Liver (tissue), 8 donors: ENCODE measurements at regions not wholly inside any gene's neighbourhood (a gene's known extent, or its start where the extent isn't known, plus 50 kb on each side); places are given as distances from the start of the nearest gene placed in this dataset.

Source experiments
- DNase-seq: peaks from one replicate; pipeline ENCODE4 v3.0.0-alpha.2; 2017; ENCODE audit warnings: low spot score
- H3K27ac ChIP-seq, 2 donors: one replicate each; pipeline ENCODE4 v1.7.0; 2013; ENCODE audit warnings: inconsistent platforms in 2 of 2, low read length in 2 of 2, control low read depth in 1 of 2, low read depth in 1 of 2, mild to moderate bottlenecking in 1 of 2
- H3K27me3 ChIP-seq, 4 donors: one replicate each; pipeline versions ENCODE4 v1.6.1 to v1.7.0; 2013; ENCODE audit warnings: low read length in 3 of 4, inconsistent platforms in 1 of 4, mild to moderate bottlenecking in 1 of 4, moderate library complexity in 1 of 4; ENCODE audit not compliant: control insufficient read depth in 4 of 4, insufficient read depth in 4 of 4
- H3K36me3 ChIP-seq, 4 donors: one replicate each; pipeline versions ENCODE4 v1.6.1 to v1.7.0; 2013; ENCODE audit warnings: low read length in 3 of 4, mild to moderate bottlenecking in 3 of 4, low read depth in 1 of 4, moderate library complexity in 1 of 4; ENCODE audit not compliant: control insufficient read depth in 4 of 4, insufficient read depth in 3 of 4
- H3K4me1 ChIP-seq, 4 donors: one replicate each; pipeline versions ENCODE4 v1.6.1 to v1.7.0; 2013; ENCODE audit warnings: low read length in 3 of 4, mild to moderate bottlenecking in 3 of 4, moderate library complexity in 1 of 4; ENCODE audit not compliant: control insufficient read depth in 4 of 4, insufficient read depth in 4 of 4
- H3K4me3 ChIP-seq, 3 donors: one replicate each; pipeline versions ENCODE4 v1.6.1 to v1.7.0; 2013; ENCODE audit warnings: low read length in 3 of 3, control low read depth in 1 of 3, low read depth in 1 of 3, mild to moderate bottlenecking in 1 of 3
- H3K9ac ChIP-seq, 2 donors: one replicate each; pipeline ENCODE4 v1.7.0; 2013; ENCODE audit warnings: low read length in 2 of 2, mild to moderate bottlenecking in 2 of 2, moderate library complexity in 2 of 2, control low read depth in 1 of 2, low read depth in 1 of 2
- H3K9me3 ChIP-seq, 4 donors: one replicate each; pipeline versions ENCODE4 v1.6.1 to v1.7.0; 2013; ENCODE audit warnings: low read length in 3 of 4; ENCODE audit not compliant: control insufficient read depth in 4 of 4
- CTCF ChIP-seq: fragments of 150-350 bp; IDR thresholded peaks from 2 replicates; pipeline ENCODE4 v1.5.1; 2017; ENCODE audit warnings: improper control_type of control experiment, low read depth, low read length; ENCODE audit not compliant: missing input control
- EGR1 ChIP-seq, 2 donors: IDR thresholded peaks; 2 replicates each; pipeline ENCODE4 v1.6.1; 2016 to 2018; ENCODE audit warnings: antibody characterized with exemption in 2 of 2, low read depth in 2 of 2
- FOXA1 ChIP-seq: IDR thresholded peaks from 2 replicates; pipeline ENCODE4 v1.6.1; 2016; ENCODE audit warnings: antibody characterized with exemption
- FOXA2 ChIP-seq: IDR thresholded peaks from 2 replicates; pipeline ENCODE4 v1.6.1; 2016; ENCODE audit warnings: antibody characterized with exemption
- GABPA ChIP-seq, 2 donors: IDR thresholded peaks in 1 of 2; conservative IDR thresholded peaks in 1 of 2; 2 replicates each; pipeline ENCODE4 v1.6.1; 2016; ENCODE audit warnings: antibody characterized with exemption in 2 of 2, mild to moderate bottlenecking in 1 of 2, moderate library complexity in 1 of 2
- HNF4A ChIP-seq, 2 donors: conservative IDR thresholded peaks; 2 replicates each; pipeline ENCODE4 v1.6.1; 2016; ENCODE audit warnings: antibody characterized with exemption in 2 of 2, mild to moderate bottlenecking in 2 of 2
- HNF4G ChIP-seq: IDR thresholded peaks from 2 replicates; pipeline ENCODE4 v1.6.1; 2016; ENCODE audit warnings: antibody characterized with exemption
- JUND ChIP-seq, 2 donors: IDR thresholded peaks; 2 replicates each; pipeline ENCODE4 v1.6.1; 2016; ENCODE audit warnings: antibody characterized with exemption in 2 of 2
- RAD21 ChIP-seq, 2 donors: IDR thresholded peaks; 2 replicates each; pipeline ENCODE4 v1.6.1; 2016; ENCODE audit warnings: antibody characterized with exemption in 2 of 2, mild to moderate bottlenecking in 2 of 2
- SP1 ChIP-seq: IDR thresholded peaks from 2 replicates; pipeline ENCODE4 v1.6.1; 2018; ENCODE audit warnings: antibody characterized with exemption, mild to moderate bottlenecking
- YY1 ChIP-seq: IDR thresholded peaks from 2 replicates; pipeline ENCODE4 v1.6.1; 2016; ENCODE audit warnings: antibody characterized with exemption, mild to moderate bottlenecking
- WGBS: extraction: QIAGEN DNeasy Blood & Tissue Kit; methylation state at CpG from one replicate; pipeline ENCODE4 v1.1.7; 2013; 5-methylcytosine and 5-hydroxymethylcytosine counted together
- TF ChIP-seq, protein P1 (sequence below): IDR thresholded peaks from 2 replicates; pipeline ENCODE4 v1.6.1; 2016; ENCODE audit warnings: antibody characterized with exemption
- TF ChIP-seq, protein P2 (sequence below): IDR thresholded peaks from 2 replicates; pipeline ENCODE4 v1.6.1; 2016; ENCODE audit warnings: antibody characterized with exemption
- TF ChIP-seq, protein P3 (sequence below): IDR thresholded peaks from 2 replicates; pipeline ENCODE4 v1.6.1; 2016; ENCODE audit warnings: antibody characterized with exemption, mild to moderate bottlenecking
- donor health status: healthy.
- donor health status: healthy.
- donor health status: healthy.
- donor health status: healthy.
- donor health status: healthy.

- Histone ChIP-seq H3K27ac (no peak overlapping the region), H3K9ac (no peak overlapping the region), H3K4me3 (no peak overlapping the region), H3K9me3 (no peaks in the 10 kb centered on the region), H3K36me3 (no peaks in the 10 kb centered on the region), H3K27me3 (peaks cover 0 to 5% (median 0%) of the 10 kb centered on the region in 4 donors), H3K4me1 (no peaks in the 10 kb centered on the region)
- peak; percentile 47 for DNase-seq
- WGBS = 17% methylated on average over 5 of the region's 5 CpGs
- no peak for TF ChIP-seq EGR1 (IDR thresholded peaks at IDR 0.05; ENCODE audit: low read depth in 2 of 2)
- TF ChIP-seq HNF4G = no peak
- TF ChIP-seq RAD21 (IDR thresholded peaks at IDR 0.05) = peak; percentile 80 to 85
- TF ChIP-seq, protein P1, sequence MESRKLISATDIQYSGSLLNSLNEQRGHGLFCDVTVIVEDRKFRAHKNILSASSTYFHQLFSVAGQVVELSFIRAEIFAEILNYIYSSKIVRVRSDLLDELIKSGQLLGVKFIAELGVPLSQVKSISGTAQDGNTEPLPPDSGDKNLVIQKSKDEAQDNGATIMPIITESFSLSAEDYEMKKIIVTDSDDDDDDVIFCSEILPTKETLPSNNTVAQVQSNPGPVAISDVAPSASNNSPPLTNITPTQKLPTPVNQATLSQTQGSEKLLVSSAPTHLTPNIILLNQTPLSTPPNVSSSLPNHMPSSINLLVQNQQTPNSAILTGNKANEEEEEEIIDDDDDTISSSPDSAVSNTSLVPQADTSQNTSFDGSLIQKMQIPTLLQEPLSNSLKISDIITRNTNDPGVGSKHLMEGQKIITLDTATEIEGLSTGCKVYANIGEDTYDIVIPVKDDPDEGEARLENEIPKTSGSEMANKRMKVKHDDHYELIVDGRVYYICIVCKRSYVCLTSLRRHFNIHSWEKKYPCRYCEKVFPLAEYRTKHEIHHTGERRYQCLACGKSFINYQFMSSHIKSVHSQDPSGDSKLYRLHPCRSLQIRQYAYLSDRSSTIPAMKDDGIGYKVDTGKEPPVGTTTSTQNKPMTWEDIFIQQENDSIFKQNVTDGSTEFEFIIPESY = no peak
- TF ChIP-seq CTCF = peak; percentile 62
These were observed 521.2 kb upstream of the FANCL start for GRCh38 chr2:58762176-58762781.

DNA sequence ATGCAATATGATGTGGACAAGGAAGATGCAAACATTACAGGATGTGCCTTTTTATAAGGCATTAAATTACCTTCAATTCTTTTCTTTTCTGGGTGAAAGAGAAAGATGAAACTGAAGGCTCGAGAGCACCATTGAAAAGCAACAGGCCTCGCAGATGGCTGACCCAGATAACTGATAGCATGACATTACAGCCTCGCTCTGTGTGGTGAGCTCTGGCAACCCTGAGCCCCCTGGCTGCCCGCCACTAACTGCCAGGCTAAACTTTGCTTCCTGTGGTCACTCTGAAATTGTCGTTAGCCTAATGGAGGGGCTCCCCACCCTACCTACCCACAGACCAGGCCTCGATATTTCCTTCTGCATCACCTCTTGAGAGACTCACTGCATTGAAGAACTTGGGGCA lies 516.8 kb upstream of the FANCL start:
- H3K27me3 ChIP-seq = no peaks in the 10 kb centered on the region
- no peak for DNase-seq

More for the DNA sequence above, 516.8 kb upstream of the FANCL start:
- H3K27ac ChIP-seq = no peak overlapping the region
- H3K4me3 ChIP-seq = no peak overlapping the region
- H3K9me3 ChIP-seq = no peaks in the 10 kb centered on the region
- H3K4me1 ChIP-seq = no peaks in the 10 kb centered on the region
- TF ChIP-seq YY1 (no peak), SP1 (no peak), FOXA2 (no peak), EGR1 (IDR thresholded peaks at IDR 0.05; ENCODE audit: low read depth in 2 of 2) (no peak), JUND (IDR thresholded peaks at IDR 0.05) (no peak), FOXA1 (no peak), GABPA (IDR thresholded peaks at IDR 0.05 in 1 of 2, conservative IDR thresholded peaks at IDR 0.05 in 1 of 2) (no peak), HNF4A (conservative IDR thresholded peaks at IDR 0.05) (no peak)
- TF ChIP-seq, protein P2, sequence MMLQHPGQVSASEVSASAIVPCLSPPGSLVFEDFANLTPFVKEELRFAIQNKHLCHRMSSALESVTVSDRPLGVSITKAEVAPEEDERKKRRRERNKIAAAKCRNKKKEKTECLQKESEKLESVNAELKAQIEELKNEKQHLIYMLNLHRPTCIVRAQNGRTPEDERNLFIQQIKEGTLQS = no peak
- TF ChIP-seq, protein P3, sequence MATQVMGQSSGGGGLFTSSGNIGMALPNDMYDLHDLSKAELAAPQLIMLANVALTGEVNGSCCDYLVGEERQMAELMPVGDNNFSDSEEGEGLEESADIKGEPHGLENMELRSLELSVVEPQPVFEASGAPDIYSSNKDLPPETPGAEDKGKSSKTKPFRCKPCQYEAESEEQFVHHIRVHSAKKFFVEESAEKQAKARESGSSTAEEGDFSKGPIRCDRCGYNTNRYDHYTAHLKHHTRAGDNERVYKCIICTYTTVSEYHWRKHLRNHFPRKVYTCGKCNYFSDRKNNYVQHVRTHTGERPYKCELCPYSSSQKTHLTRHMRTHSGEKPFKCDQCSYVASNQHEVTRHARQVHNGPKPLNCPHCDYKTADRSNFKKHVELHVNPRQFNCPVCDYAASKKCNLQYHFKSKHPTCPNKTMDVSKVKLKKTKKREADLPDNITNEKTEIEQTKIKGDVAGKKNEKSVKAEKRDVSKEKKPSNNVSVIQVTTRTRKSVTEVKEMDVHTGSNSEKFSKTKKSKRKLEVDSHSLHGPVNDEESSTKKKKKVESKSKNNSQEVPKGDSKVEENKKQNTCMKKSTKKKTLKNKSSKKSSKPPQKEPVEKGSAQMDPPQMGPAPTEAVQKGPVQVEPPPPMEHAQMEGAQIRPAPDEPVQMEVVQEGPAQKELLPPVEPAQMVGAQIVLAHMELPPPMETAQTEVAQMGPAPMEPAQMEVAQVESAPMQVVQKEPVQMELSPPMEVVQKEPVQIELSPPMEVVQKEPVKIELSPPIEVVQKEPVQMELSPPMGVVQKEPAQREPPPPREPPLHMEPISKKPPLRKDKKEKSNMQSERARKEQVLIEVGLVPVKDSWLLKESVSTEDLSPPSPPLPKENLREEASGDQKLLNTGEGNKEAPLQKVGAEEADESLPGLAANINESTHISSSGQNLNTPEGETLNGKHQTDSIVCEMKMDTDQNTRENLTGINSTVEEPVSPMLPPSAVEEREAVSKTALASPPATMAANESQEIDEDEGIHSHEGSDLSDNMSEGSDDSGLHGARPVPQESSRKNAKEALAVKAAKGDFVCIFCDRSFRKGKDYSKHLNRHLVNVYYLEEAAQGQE = no peak
- TF ChIP-seq, protein P1 = no peak
- H3K36me3 ChIP-seq = no peaks in the 10 kb centered on the region
- no peak overlapping the region for H3K9ac ChIP-seq
- WGBS = 70% methylated on average over 6 of the region's 6 CpGs
